ENCODE measurements at regions not wholly inside any gene's neighbourhood (a gene's known extent, or its start where the extent isn't known, plus 50 kb on each side); places are given as distances from the start of the nearest gene placed in this dataset.

DNA sequence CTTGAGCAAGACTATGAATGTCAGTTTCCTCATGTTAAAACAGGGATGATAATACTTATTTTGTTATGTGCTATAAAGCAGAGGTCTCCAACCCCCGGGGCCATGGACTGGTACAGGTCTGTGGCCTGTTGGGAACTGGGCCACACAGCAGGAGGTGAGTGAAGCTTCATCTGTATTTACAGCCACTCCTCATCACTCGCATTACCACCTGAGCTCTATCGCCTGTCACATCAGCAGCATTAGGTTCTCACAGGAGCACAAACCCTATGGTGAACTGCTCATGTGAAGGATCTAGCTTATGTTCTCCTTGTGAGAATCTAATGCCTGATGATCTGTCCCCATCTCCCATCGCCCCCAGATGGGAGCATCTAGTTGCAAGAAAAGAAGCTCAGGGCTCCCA is 365.3 kb upstream of the SMIM30 start:
- TF ChIP-seq, protein P1, sequence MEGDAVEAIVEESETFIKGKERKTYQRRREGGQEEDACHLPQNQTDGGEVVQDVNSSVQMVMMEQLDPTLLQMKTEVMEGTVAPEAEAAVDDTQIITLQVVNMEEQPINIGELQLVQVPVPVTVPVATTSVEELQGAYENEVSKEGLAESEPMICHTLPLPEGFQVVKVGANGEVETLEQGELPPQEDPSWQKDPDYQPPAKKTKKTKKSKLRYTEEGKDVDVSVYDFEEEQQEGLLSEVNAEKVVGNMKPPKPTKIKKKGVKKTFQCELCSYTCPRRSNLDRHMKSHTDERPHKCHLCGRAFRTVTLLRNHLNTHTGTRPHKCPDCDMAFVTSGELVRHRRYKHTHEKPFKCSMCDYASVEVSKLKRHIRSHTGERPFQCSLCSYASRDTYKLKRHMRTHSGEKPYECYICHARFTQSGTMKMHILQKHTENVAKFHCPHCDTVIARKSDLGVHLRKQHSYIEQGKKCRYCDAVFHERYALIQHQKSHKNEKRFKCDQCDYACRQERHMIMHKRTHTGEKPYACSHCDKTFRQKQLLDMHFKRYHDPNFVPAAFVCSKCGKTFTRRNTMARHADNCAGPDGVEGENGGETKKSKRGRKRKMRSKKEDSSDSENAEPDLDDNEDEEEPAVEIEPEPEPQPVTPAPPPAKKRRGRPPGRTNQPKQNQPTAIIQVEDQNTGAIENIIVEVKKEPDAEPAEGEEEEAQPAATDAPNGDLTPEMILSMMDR (IDR thresholded peaks at IDR 0.05; ENCODE audit: low read depth, low read length, missing input control), result no peak
- TF ChIP-seq, protein P2, sequence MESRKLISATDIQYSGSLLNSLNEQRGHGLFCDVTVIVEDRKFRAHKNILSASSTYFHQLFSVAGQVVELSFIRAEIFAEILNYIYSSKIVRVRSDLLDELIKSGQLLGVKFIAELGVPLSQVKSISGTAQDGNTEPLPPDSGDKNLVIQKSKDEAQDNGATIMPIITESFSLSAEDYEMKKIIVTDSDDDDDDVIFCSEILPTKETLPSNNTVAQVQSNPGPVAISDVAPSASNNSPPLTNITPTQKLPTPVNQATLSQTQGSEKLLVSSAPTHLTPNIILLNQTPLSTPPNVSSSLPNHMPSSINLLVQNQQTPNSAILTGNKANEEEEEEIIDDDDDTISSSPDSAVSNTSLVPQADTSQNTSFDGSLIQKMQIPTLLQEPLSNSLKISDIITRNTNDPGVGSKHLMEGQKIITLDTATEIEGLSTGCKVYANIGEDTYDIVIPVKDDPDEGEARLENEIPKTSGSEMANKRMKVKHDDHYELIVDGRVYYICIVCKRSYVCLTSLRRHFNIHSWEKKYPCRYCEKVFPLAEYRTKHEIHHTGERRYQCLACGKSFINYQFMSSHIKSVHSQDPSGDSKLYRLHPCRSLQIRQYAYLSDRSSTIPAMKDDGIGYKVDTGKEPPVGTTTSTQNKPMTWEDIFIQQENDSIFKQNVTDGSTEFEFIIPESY (IDR thresholded peaks at IDR 0.05), result no peak
- TF ChIP-seq HNF4A (conservative IDR thresholded peaks at IDR 0.05) (no peak), GABPA (IDR thresholded peaks at IDR 0.05 in 1 of 2, conservative IDR thresholded peaks at IDR 0.05 in 1 of 2) (no peak), RXRA (IDR thresholded peaks at IDR 0.05) (no peak), TAF1 (conservative IDR thresholded peaks at IDR 0.05) (no peak), MAX (IDR thresholded peaks at IDR 0.05) (no peak), YY1 (IDR thresholded peaks at IDR 0.05) (no peak)

All from liver (tissue), 3 donors.